ENCODE measurements at regions not wholly inside any gene's neighbourhood (a gene's known extent, or its start where the extent isn't known, plus 50 kb on each side); places are given as distances from the start of the nearest gene placed in this dataset.

DNA sequence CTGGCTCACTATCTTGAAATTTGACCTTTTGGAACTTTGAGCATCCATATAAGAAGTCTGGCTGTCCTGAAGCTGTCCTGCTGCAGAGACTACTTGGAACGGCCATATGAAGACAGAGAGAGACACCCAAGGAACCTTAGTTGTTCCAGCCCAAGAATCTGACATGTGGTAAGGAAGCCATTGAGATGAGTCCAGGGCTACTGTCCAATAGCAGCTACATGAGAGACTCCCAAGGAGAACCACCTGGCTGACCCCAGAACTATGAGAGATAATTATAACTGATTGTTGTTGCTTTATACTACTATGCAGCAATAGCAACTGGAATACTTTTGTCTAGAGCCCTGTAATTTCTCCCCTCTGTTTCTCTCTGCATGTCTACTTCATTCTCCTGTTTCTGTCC lies 234.3 kb upstream of the TANK start:
- DNase-seq = no peak

DNA sequence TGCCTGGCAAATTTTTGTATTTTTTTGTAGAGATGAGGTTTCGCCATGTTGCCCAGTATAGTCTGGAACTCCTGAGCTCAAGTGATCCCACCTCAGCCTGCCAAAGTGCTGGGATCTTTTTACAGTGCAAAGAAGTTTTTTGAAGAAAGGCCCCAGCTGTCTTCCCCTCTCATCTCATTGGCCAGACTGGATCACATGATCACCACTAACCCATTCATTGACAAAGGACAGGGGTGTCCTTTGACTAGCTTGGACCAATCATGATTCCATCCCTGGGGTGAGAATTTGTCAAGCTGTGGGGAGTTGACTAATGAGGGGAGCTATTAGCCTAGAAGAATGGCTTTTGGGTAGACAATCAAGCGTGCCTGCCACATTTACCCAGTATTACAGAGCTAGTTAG lies 232.9 kb upstream of the TANK start:
- no peak for DNase-seq

DNA sequence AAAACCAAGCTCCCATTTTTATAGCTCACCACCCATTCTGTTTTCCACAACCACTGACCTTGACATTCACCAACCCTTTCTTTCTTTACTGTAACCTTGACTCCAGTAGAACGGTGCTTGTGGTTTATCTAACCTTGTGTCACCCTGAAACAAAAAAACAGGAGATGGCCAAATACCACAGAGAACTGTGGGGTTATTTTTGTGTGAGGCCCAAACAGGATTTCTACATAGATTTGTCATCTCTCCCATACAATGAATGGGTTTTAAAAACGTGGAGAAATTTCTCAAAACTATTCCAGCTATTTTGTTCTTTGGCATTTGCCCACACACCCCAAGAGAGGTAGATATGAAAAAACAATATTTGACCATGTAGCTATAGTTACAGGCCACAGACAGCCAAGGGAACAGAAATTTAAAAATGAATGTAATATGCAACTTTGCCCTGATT lies 231.3 kb upstream of the TANK start:
- no peak for DNase-seq

DNA sequence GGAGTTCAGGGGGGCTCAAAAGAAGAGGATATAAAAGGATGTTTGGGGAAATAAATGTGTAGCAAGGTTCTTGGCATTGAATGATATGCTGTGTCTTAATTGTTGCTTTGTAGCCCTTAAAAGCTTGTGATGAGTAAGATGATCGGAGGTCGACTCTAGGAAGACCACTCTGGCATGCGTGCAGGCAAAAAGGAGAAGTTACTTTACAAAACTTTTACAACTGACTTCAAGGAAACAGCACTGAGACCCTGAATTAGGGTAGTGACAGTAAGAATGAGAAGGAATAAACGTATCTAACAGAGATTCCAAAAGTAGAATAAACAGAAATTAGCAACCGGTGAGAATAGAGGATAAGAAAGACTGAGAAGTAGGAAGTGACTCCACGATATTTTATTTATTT lies 228.7 kb upstream of the TANK start:
- DNase-seq = no peak

DNA sequence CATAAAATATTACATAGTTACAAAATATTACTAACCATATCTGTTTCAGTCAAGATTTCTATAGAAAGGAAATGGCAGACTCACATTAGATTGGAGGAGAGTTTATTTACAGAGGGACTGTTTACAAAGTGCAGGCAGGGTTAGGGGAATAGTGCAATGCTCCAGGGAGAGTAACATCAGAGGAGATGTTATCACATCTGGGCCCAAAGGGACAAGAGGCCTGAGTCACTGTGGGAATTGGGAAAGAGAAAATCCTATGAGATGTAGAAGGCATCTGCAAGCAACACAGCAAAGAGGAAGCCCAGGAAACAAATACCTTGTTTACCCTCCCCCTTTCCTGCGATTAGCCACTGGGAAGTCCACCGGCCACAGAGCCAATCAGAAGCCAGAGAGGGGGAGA lies 227.3 kb upstream of the TANK start:
- no peak for DNase-seq

DNA sequence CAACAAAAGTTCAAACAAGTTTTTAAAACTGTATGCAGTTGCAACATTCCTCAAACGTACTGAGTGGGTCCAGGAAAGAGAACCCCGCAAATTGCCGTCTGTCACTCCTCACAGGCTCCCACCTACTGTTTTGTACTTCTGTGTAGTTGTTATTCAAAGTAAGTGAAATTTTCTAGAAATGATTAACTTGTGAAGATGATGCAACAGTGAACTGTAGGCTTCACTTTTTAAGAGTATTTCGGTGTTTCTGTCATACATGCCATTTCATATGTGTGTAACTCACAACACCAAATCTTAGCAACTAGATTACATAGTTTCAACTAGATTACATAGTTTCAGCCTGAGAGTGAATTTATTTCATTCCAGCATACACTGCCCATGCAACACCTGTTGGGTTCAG lies 226.0 kb upstream of the TANK start:
- no peak for DNase-seq

DNA sequence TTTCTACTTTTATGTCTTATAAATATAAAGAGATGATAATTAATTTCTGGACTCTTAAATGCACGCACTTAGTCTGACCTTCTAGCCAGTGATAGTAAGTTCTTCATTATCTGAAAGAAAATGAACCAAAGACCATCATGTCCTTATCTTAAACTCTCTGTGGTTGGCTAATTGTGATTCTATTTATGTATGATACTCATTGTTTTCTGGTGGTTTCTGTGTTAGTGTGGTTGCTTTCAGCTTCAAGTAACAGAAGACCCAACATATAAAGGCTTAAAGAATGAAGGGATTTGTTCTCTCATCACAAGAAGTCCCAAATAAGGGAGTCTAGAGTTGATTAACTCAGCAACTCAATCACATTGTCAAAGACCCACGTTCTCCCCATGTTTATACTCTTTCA lies 225.2 kb upstream of the TANK start:
- DNase-seq = no peak

DNA sequence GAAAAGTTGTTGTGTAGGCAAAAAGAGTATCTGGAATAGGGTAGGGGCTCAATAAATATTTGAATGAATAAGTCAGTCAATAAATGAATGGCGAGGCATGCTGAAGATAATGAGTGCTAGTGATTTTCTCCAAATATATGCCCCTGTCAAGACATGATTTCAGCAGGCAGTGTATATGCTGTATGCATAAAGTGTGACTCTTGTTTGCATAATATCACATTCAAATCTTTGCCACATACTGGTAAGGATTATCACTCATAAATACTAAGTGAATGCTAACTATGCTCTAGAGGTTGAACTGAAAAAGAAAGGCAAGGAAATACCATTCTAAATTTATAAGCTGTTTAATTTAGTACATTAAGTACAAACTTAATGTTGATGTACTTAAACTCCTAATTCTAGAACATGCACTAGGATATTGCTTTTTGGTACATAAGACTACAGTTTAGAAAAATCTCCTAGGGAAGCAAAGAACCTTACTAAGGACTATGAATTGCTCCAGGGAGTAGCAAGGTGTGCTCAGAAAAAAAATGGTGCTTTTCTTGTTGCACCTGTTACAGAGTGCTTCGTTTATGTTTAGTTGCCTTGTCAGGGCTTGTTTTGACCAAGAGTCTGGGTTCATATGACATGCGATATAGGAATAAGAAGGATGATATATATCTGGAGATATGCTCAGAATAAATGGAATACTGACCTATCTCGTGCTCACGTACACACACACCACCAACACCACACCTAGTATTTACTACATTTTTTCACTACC lies 224.0 kb upstream of the TANK start:
- no peak for DNase-seq

DNA sequence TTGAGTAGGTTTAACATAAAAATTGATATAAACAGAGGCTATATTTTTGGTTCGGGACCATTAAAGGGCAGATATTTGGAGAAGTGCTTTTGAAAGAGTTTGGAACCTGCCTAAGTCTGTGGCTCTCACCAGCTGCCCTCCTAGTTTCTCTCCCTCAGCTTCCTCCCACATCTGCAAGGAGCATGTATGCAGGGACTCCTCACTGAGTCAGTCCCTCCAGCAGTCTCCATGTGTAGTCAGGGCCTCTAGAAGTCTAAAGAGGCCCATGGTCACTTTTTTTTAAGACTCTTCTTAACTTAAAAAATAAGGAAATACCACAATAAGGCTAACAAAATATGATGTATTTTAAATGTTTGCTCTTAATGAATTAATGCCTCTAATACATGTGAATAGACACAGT lies 220.0 kb upstream of the TANK start:
- DNase-seq = no peak

DNA sequence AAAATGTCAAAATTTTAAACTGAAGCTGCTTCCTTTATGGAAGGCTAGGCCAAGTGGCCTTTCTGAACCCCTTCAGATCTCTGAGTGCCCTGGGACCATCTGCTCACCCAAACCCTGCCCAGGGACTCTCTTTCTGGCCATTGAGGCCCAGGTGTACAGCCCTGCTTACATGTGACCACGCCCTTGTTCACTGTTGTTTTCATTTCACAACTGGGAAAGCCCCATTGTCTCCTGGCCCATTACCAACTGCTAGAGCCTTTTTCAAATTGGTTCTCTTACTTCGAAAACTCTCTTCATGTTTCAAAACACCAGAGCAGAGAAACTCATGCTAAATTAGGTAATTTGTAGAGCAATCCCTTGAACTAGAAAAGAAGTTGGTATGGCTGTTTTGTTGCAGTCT lies 219.5 kb upstream of the TANK start:
- DNase-seq = no peak

DNA sequence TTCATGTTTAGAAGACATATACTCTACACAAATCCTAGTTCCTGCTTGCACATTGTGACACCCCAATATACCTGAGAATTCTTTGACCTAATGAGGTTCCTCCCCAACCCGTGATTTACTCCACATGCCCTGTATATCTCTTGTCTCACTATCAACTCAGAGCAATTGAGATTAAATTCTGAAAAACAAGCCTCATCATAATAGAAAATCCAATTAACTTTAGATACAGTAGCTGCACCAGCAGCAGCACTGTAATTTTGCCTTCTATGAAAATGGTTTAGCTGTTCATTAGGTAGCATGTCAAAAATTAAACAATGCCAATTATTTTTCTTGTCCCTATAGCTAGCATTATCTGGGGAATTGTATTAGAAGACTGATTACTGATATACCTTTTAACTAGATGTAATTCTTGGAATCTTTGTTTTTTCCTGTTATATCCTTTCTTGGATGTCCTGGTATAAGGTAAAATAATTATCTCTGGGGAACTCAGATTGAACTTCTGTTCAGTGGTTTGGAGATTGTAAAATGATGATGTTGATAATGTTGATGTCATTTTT lies 218.9 kb upstream of the TANK start:
- DNase-seq = no peak

DNA sequence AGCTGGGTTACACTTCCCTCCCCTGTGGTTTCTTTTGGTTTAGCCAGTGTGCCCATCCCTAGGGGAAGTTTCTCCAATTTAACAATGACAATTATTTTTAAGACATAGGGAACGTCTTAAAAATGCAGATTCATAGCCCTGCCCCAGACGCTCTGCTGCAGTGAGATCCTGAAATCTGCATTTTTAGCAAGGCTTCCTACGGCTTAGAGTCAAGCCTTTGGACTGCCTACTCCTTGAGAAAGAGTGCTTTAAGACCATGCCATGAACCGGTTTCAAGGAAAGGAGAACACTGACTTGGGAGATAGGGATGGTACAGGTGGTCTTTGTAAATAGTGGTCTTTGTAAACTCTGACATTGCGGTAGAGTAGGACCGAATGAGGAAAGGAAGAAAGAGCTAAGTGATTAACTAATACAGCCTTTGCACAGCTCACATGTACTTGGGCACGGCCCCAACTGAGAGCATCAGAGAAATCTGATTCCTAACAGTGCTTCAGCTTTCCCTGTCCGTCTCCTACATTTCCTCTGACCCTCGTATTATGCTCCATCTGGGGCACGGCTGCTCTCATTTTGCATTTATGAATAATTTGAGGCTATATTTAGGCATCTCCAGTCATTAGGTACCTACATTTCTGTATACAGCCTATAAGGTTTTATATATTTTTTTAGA lies 217.6 kb upstream of the TANK start:
- DNase-seq = no peak

DNA sequence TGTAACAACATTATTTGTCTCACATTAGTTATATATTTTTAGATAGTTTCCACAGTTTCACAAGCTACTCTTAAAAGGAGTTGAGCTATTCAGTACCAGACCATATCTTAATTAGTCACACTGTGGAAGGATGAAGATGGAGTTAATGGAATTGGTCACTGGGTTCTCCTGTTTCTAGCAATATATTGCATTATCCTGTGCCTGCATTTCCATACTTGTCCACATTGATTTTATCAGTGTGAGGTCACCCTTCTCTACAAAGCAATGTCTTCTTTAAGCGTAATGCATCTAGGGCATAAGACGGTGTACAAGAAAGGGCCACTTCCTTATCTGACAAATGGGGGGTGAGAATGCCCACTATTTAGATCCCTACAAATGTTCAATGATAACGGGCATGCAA lies 216.8 kb upstream of the TANK start:
- no peak for DNase-seq

DNA sequence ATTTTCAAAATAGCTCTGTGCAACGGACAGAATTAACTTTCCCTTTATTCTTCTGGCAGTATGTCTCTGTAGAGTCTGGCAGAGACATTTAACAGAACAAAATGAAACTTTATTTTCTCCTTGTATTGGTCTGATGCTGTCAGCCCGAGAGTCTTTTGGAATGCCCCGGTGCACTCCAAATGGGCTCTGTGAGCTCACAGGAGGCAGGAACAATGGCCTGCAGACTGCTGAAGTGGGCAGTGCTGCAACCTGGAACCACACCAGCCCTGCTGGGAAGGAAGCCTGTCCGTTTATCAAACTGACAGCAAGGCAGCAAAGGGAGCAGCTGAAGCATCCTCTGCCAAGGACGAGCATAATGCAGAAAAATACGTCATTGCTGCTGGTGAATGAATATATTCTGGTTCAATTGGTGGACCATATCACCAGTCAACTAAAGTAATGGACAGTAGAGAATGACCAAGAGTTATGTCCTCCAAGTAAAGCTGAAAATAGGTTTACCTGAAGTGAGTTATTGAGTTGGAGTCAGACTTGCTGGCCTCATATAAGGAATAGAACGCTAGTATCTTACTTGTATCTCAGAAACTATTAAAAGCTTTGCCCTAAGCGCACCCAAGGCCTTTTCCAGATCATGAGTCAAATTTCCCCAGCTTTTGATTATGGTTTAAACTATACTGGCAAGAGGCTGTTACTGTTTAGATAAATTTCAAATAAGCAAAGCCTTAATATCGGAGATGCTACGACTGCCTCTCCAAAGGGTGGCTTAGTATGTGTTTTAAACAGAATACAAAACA lies 207.6 kb upstream of the TANK start:
- DNase-seq = no peak

DNA sequence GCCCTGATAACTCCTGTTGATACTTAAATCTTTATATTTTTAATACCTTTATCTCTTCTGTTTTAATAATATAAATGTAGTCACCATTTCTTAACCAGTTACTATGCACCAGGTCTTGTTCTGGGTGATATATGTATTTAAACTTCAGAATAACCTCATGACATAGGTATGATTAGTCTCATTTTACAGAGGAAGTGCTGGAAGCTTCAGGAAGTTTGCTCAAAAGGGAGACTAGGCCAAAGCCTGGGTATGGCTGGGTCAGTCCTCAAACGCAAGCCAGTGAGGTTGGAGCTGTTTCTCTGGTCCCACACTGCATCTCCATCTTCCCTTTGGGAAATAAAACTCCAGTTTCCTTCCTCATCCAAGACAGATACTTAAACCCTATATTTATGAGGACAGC lies 204.7 kb upstream of the TANK start:
- DNase-seq = no peak

DNA sequence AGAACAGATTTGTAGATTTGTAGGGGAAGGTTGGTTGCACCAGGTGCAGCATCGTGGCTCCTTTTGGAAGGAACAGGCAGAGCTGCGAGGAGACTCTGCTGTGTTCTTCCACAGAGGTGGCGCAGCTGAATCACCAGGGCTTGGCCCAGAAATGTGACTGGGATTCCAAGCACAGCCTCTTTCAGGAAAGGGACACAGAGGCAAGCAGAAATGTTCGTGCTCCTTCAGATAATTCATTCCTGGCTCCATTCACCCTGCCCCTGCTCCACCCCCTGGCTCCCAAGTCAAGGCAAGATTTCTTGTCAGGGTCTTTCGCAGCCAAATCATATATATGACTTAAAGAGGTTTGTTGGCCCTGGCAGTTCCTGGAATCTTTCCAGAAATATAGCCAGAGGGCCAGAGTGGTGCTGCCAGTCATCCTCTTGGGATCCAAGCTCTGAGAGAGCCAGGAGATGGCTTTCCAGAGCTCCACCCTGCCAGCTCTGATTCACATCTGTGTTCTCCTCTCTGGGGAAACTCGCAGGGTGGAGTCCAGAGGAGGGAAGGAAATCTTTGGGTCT lies 203.9 kb upstream of the TANK start:
- DNase-seq = no peak

DNA sequence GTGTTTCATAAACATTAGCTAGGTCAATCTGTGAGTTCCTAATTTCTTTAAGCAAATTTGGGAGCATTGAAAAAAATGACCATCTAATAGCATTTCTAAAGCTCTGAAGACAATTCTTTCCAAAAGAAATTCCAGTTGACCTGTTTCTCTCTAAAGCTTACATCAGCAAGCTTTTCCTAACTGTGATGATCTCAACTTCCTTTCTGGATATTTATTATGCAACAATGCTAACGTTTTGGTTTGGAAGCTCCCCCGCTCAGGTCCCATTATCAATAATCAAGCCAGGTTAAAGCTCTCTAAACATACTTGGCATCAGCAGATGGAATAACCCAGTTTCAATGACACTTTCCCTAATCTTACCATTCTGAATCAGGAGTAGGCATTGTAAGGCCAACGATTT lies 196.3 kb upstream of the TANK start:
- no peak for DNase-seq

DNA sequence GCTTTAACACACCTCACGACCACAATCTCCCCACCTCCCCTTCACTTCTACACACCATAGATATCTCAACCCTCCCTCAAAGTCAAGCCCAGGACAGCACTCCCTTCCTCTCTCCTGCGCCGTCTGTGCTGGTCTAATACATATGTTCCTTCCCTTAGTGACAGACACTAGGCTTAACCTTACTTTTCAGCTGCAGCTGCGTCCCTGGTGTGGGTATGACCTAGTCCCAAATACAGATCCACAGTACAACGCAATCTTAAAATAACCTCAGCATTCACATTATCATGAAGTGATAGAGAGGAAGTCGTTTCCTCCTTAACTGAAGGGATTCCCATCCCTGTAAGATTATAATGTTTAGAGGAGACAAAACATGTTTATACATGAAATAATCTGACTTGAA lies 192.7 kb upstream of the TANK start:
- DNase-seq = no peak

DNA sequence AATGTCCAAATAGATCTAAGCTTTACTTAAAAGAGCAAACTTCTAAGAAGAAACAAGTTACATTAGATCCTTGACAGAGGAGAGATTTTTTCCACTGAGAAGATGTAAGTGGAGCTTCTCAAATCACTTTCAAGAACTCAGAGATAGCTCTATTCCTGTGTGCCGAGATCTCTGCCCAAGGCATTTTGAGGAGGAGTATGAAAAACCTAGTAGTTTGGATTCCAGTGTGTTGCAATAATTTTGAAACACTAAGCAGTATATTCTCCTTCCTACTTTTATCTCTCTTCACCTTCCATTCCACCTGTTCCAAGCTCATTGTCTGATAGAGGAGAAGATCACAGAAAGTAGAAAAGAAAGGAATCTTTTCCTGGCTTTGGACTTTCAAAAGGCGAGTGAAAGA lies 192.0 kb upstream of the TANK start:
- no peak for DNase-seq

DNA sequence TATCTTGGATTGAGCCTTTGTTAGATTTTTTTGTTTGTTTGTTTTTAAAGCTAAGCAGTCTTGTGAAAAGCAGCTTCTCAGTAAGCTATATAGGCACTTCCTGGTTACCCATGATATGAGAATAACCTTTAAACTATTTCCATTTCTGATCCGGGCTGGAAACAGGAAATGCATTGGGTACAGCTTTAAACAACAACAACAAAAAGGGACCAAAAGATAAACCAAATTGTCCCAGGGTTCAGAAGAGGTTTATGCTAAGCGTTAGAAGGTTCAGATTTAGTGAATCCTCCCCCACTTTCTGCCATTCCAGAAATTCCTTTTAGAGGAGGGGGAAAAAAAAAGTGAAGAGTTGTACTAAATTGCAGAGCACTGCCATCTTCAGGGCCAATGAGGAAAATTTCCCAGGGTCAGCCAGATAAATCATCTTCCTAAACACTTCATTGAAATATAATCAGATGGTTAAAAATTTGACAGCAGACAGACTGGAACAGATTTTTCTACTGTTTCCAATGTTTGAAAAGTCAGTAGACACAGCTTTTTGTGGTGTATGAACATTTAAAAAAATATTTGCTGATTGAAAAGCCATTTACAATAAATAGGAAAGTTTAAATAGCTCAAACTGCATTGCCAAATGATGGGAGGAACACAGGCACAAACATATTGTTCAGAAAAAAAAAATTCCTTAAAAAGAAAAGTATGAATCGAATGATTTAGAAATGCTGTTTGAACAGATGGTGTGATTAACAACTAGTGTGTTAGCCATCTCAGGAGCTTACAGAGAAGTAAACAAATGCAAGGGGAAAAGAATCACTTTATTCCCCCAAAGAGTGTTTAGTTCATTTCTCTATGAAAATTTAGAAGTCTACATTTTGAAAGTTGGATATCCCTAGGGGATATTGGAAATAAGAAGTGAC lies 189.9 kb upstream of the TANK start:
- no peak for DNase-seq

DNA sequence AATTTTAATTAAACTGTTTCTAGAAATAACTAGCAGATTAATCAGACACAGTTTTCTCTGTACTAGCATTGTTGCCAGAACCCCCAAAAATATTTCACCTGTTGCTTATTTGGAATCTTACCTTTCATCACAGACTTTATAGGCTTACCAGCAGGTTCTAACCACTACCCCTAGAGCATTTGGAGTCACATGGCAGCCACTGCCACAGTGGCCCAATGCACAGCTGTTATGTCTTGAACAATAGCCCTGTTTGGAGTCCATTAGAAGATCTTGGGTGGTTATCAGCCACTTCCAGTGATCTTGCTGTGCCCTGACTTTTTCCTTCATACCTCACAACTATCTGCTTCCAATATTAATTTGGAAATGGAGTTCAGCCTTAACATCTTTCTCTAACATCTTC lies 186.2 kb upstream of the TANK start:
- no peak for DNase-seq

DNA sequence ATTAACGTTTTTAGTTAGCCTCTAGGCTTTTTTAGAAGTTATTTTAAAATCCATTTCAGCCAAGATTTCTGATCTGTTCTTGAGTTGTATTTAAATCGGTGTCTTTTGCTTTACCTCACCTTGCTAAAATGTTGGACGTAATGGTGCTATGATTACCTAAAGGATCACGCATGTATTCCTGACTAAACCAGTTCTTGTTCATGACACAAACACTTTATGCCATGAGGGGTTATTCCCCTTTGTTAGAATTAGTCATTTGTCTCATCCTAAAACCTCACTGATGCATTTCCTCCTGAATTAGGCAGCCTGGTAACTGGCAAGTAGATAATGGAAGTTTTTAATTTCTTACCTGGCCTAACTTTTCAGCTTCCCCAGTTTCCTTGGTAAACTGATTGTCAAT lies 185.4 kb upstream of the TANK start:
- DNase-seq = no peak
